H1 (cell line): ENCODE measurements at regions not wholly inside any gene's neighbourhood (a gene's known extent, or its start where the extent isn't known, plus 50 kb on each side); places are given as distances from the start of the nearest gene placed in this dataset.

ENCODE experiments used
- CTCF ChIA-PET: fragments of 300-600 bp; sonication (Branson Sonifier 250); formaldehyde crosslinking; loops from one replicate; lab custom pipeline; 2021; ENCODE audit not compliant: partially characterized antibody; lab: Charles Lee
- POLR2A ChIA-PET: fragments of 300-600 bp; sonication (Branson Sonifier 250); formaldehyde crosslinking; loops from one replicate; lab custom pipeline; 2021; ENCODE audit warnings: inconsistent platforms; ENCODE audit not compliant: partially characterized antibody; lab: Charles Lee
- DNase-seq, 2 experiments: peaks; one replicate each; pipeline versions ENCODE4 v3.0.0 to v3.0.0-alpha.2; 2010 to 2022; ENCODE audit warnings: low spot score in 2 of 2, low read depth in 1 of 2, mixed read lengths in 1 of 2
- FAIRE-seq: peaks from 2 replicates; lab custom pipeline; 2011; peaks lifted over from hg19 to GRCh38; lab: Jason Lieb, UNC
- H2AFZ ChIP-seq: 2 replicates; pipeline ENCODE4 v1.8.1; 2012; ENCODE audit warnings: low read length, inconsistent platforms
- H2AK5ac ChIP-seq: 2 replicates; pipeline ENCODE4 v1.6.1; 2013; ENCODE audit warnings: low read depth, low read length
- H2BK120ac ChIP-seq: replicated peaks from 2 replicates; pipeline ENCODE3; 2013; ENCODE audit warnings: low read depth, low read length, inconsistent platforms
- H2BK12ac ChIP-seq: 2 replicates; pipeline ENCODE4 v1.6.1; 2013; ENCODE audit warnings: low read depth, low read length
- H2BK15ac ChIP-seq: 2 replicates; pipeline ENCODE4 v1.6.1; 2013; ENCODE audit warnings: low read length
- H2BK20ac ChIP-seq: 2 replicates; pipeline ENCODE4 v1.6.1; 2013; ENCODE audit warnings: low read length
- H2BK5ac ChIP-seq: 2 replicates; pipeline ENCODE4 v1.6.1; 2013; ENCODE audit warnings: low read depth, low read length
- H3K14ac ChIP-seq: 2 replicates; pipeline ENCODE4 v1.6.1; 2013; ENCODE audit warnings: inconsistent platforms; ENCODE audit not compliant: insufficient read length
- H3K18ac ChIP-seq: 2 replicates; pipeline ENCODE4 v1.6.1; 2013; ENCODE audit warnings: low read length; ENCODE audit errors: extremely low read depth
- H3K23ac ChIP-seq: 2 replicates; pipeline ENCODE4 v1.6.1; 2013; ENCODE audit warnings: inconsistent platforms; ENCODE audit not compliant: insufficient read length
- H3K23me2 ChIP-seq: 2 replicates; pipeline ENCODE4 v1.6.1; 2013; ENCODE audit warnings: low read depth, low read length
- H3K27ac ChIP-seq: 2 replicates; pipeline ENCODE4 v1.6.1; 2011; ENCODE audit warnings: low read depth, low read length, inconsistent platforms
- H3K27me3 ChIP-seq, 4 experiments: replicated peaks in 1 of 4; 1 replicate in 1 of 4; 2 replicates in 3 of 4; pipeline versions ENCODE4 v1.6.1 to v1.8.1; 2011 to 2013; ENCODE audit warnings: low read length in 3 of 4, mild to moderate bottlenecking in 3 of 4, inconsistent platforms in 2 of 4, mixed read lengths in 2 of 4, moderate library complexity in 1 of 4; ENCODE audit not compliant: control insufficient read depth in 3 of 4, insufficient read depth in 3 of 4; ENCODE audit errors: extremely low read depth in 1 of 4
- H3K36me3 ChIP-seq, 4 experiments: 2 replicates each; pipeline versions ENCODE4 v1.6.1 to v1.8.1; 2011 to 2013; ENCODE audit warnings: mild to moderate bottlenecking in 4 of 4, low read length in 3 of 4, moderate library complexity in 2 of 4, control low read depth in 1 of 4, inconsistent platforms in 1 of 4; ENCODE audit not compliant: insufficient read depth in 4 of 4, control insufficient read depth in 2 of 4
- H3K4ac ChIP-seq: replicated peaks from 2 replicates; pipeline ENCODE3; 2013; ENCODE audit warnings: low read length, low read depth, mixed read lengths, inconsistent platforms; ENCODE audit not compliant: insufficient read length
- H3K4me1 ChIP-seq, 4 experiments: replicated peaks in 1 of 4; 1 replicate in 1 of 4; 2 replicates in 3 of 4; pipeline versions ENCODE4 v1.6.1 to v1.8.1; 2011 to 2013; ENCODE audit warnings: low read length in 3 of 4, inconsistent platforms in 2 of 4, mixed read lengths in 1 of 4; ENCODE audit not compliant: insufficient read depth in 4 of 4, control insufficient read depth in 3 of 4
- H3K4me2 ChIP-seq, 2 experiments: 2 replicates each; pipeline versions ENCODE4 v1.6.1 to v1.8.1; 2011 to 2013; ENCODE audit warnings: low read depth in 2 of 2, low read length in 2 of 2, control low read depth in 1 of 2, inconsistent platforms in 1 of 2, mild to moderate bottlenecking in 1 of 2; ENCODE audit not compliant: insufficient read depth in 1 of 2
- H3K4me3 ChIP-seq, 4 experiments: fragments of 200-600, 300-600 bp in 1 of 4; sonication (generic), shearing (Covaris generic), sonication (Bioruptor Twin) in 1 of 4; 2 replicates each; pipeline versions ENCODE4 v1.5.1 to v1.8.1; 2011 to 2016; ENCODE audit warnings: low read length in 4 of 4, low read depth in 3 of 4, control low read depth in 2 of 4, inconsistent platforms in 2 of 4, mild to moderate bottlenecking in 2 of 4, mixed read lengths in 1 of 4, moderate library complexity in 1 of 4; ENCODE audit not compliant: insufficient read depth in 2 of 4; ENCODE audit errors: extremely low read depth in 1 of 4
- H3K56ac ChIP-seq: replicated peaks from 2 replicates; pipeline ENCODE3; 2013; ENCODE audit warnings: low read depth, mild to moderate bottlenecking, mixed read lengths, low read length, inconsistent platforms; ENCODE audit not compliant: insufficient read length
- H3K79me1 ChIP-seq: 2 replicates; pipeline ENCODE4 v1.6.1; 2013; ENCODE audit warnings: low read depth, low read length, control low read depth
- H3K79me2 ChIP-seq, 2 experiments: 2 replicates each; pipeline versions ENCODE4 v1.6.1 to v1.8.1; 2012 to 2013; ENCODE audit warnings: low read length in 2 of 2, mild to moderate bottlenecking in 2 of 2, inconsistent platforms in 1 of 2; ENCODE audit not compliant: insufficient read depth in 2 of 2, control insufficient read depth in 1 of 2
- H3K9ac ChIP-seq, 4 experiments: replicated peaks in 1 of 4; 1 replicate in 1 of 4; 2 replicates in 3 of 4; pipeline versions ENCODE4 v1.6.1 to v1.8.1; 2011 to 2013; ENCODE audit warnings: low read depth in 3 of 4, low read length in 3 of 4, control low read depth in 2 of 4, mild to moderate bottlenecking in 2 of 4, moderate library complexity in 2 of 4, inconsistent platforms in 1 of 4; ENCODE audit errors: extremely low read depth in 1 of 4
- H3K9me3 ChIP-seq, 2 experiments: 2 replicates each; pipeline versions ENCODE4 v1.6.1 to v1.8.1; 2012 to 2013; ENCODE audit warnings: mild to moderate bottlenecking in 2 of 2, moderate library complexity in 2 of 2, control low read depth in 1 of 2, inconsistent platforms in 1 of 2, low read depth in 1 of 2, low read length in 1 of 2, mixed read lengths in 1 of 2; ENCODE audit not compliant: insufficient read depth in 2 of 2
- H4K20me1 ChIP-seq, 2 experiments: replicated peaks in 1 of 2; 2 replicates each; pipeline versions ENCODE3 to v1.8.1; 2011 to 2013; ENCODE audit warnings: inconsistent platforms in 2 of 2, low read length in 2 of 2, mild to moderate bottlenecking in 1 of 2; ENCODE audit not compliant: insufficient read depth in 2 of 2, control insufficient read depth in 1 of 2
- H4K5ac ChIP-seq: 2 replicates; pipeline ENCODE4 v1.6.1; 2013; ENCODE audit warnings: low read length, low read depth, mixed read lengths, inconsistent platforms; ENCODE audit not compliant: insufficient read length
- H4K8ac ChIP-seq: 2 replicates; pipeline ENCODE4 v1.8.0; 2013; ENCODE audit warnings: mild to moderate bottlenecking, moderate library complexity, low read length, inconsistent platforms; ENCODE audit not compliant: insufficient read depth; ENCODE audit errors: extremely low read depth
- H4K91ac ChIP-seq: replicated peaks from 2 replicates; pipeline ENCODE3; 2013; ENCODE audit warnings: low read length, mixed read lengths, inconsistent platforms; ENCODE audit not compliant: insufficient read length
- CEBPB ChIP-seq: IDR thresholded peaks from 2 replicates; pipeline ENCODE4 v1.6.1; 2012; ENCODE audit warnings: low read depth, low read length
- CHD1 ChIP-seq: IDR thresholded peaks from 2 replicates; pipeline ENCODE4 v1.6.1; 2012; ENCODE audit warnings: low read depth, low read length, improper control_type of control experiment
- CHD2 ChIP-seq: IDR thresholded peaks from 2 replicates; pipeline ENCODE4 v1.6.1; 2012; ENCODE audit warnings: low read length, improper control_type of control experiment
- CREB1 ChIP-seq: IDR thresholded peaks from 2 replicates; pipeline ENCODE4 v1.6.1; 2012; ENCODE audit warnings: inconsistent platforms
- NANOG ChIP-seq: IDR thresholded peaks from 2 replicates; pipeline ENCODE4 v1.6.1; 2011; ENCODE audit warnings: low read length, low read depth, mild to moderate bottlenecking, inconsistent platforms; ENCODE audit not compliant: insufficient read depth, poor library complexity, severe bottlenecking
- RNF2 ChIP-seq: fragments of 200-900, 300-1000 bp; sonication (generic); IDR thresholded peaks from 2 replicates; pipeline ENCODE4 v1.7.1; 2016; ENCODE audit warnings: borderline replicate concordance, low read depth, mild to moderate bottlenecking, antibody characterized with exemption, low read length; ENCODE audit not compliant: poor library complexity, severe bottlenecking; ENCODE audit errors: missing control alignments
- SP1 ChIP-seq: IDR thresholded peaks from 2 replicates; pipeline ENCODE4 v1.6.1; 2011; ENCODE audit warnings: low read depth, low read length
- WGBS, 2 experiments: shearing (Covaris generic) in 1 of 2; methylation state at CpG; one replicate each; pipeline versions ENCODE4 v1.1.6 to v1.1.7; 2013 to 2015; ENCODE audit warnings: low lambda C conversion rate in 2 of 2, mixed read lengths in 2 of 2, inconsistent platforms in 1 of 2, low coverage in 1 of 2, missing lambda C conversion rate in 1 of 2; ENCODE audit not compliant: insufficient replicate concordance in 2 of 2, insufficient coverage in 1 of 2, insufficient read length in 1 of 2; ENCODE audit errors: extremely low coverage in 1 of 2, missing lambda C conversion rate in 1 of 2; 5-methylcytosine and 5-hydroxymethylcytosine counted together
- TF ChIP-seq, protein P1 (sequence below): IDR thresholded peaks from 2 replicates; pipeline ENCODE4 v1.6.1; 2012; ENCODE audit warnings: inconsistent platforms

GRCh38 chr5:105767267-105767666 lies 1903.5 kb downstream of the EFNA5 start:
- Histone ChIP-seq H3K4me2 (no peak overlapping the region), H2AK5ac (no peak overlapping the region), H3K36me3 (no peaks in the 10 kb centered on the region; a peak in 1 of 8 replicates), H2BK12ac (no peak overlapping the region), H3K9me3 (peaks cover 6% of the 10 kb centered on the region in 2 experiments; a peak in 2 of 4 replicates), H3K79me2 (no peaks in the 10 kb centered on the region), H2BK5ac (no peak overlapping the region), H2BK120ac (no peak overlapping the region), H4K20me1 (no peaks in the 10 kb centered on the region), H4K91ac (no peak overlapping the region), H3K23me2 (no peaks in the 10 kb centered on the region), H2AFZ (no peak overlapping the region), H3K79me1 (no peaks in the 10 kb centered on the region), H2BK15ac (no peak overlapping the region), H4K5ac (no peak overlapping the region), H2BK20ac (no peak overlapping the region), H3K56ac (no peak overlapping the region), H3K27ac (no peak overlapping the region), H4K8ac (no peak overlapping the region), H3K4me1 (no peaks in the 10 kb centered on the region), H3K4ac (no peak overlapping the region), H3K23ac (no peak overlapping the region), H3K27me3 (no peaks in the 10 kb centered on the region), H3K18ac (no peak overlapping the region), H3K14ac (no peak overlapping the region), H3K4me3 (no peak overlapping the region), H3K9ac (no peak overlapping the region)
- FAIRE-seq (no peak), DNase-seq (no peak)
- ChIA-PET CTCF (no interaction called here), POLR2A (no interaction called here)
- 93% methylated on average over 2 of the region's 2 CpGs; no CpG with 5 or more reads in 1 of the 2 experiments for WGBS, 2 experiments
- TF ChIP-seq, protein P1, sequence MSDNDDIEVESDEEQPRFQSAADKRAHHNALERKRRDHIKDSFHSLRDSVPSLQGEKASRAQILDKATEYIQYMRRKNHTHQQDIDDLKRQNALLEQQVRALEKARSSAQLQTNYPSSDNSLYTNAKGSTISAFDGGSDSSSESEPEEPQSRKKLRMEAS = no peak
- no peak for TF ChIP-seq NANOG
- TF ChIP-seq CEBPB = no peak
- no peak for TF ChIP-seq RNF2
- no peak for TF ChIP-seq CREB1
- TF ChIP-seq CHD1 = no peak
- no peak for TF ChIP-seq SP1
- no peak for TF ChIP-seq CHD2
